Activated T-cell treated with anti-CD3 and anti-CD28 coated beads, Interleukin-2, amount 50 U/mL, for 72 hours (primary cell): ENCODE measurements at regions not wholly inside any gene's neighbourhood (a gene's known extent, or its start where the extent isn't known, plus 50 kb on each side); places are given as distances from the start of the nearest gene placed in this dataset.
"Not testable (repeated sequence)": the region's sequence is repeated elsewhere in the genome, so short reads cannot be mapped to it uniquely, and the experiment has no call there.

Experiments used
- ATAC-seq, 2 donors: fragments of 150-1000 bp; cut with Tn5 transposase; replicated peaks in 1 of 2; 2 replicates each; pipeline ENCODE4 v1.10.0; 2021; ENCODE audit warnings: moderate library complexity in 2 of 2, mild to moderate bottlenecking in 1 of 2
- DNase-seq, 2 donors: peaks; one replicate each; pipeline ENCODE4 v3.0.0; 2021 to 2022; ENCODE audit warnings: mixed read lengths in 1 of 2
- H3K27ac Mint-ChIP-seq: one replicate; pipeline ENCODE4 v1.8.0; 2022; ENCODE audit warnings: mild to moderate bottlenecking, moderate library complexity, mixed read lengths
- H3K27me3 Mint-ChIP-seq: one replicate; pipeline ENCODE4 v1.8.0; 2022; ENCODE audit warnings: low read depth, mixed read lengths
- H3K36me3 Mint-ChIP-seq, 2 donors: one replicate each; pipeline ENCODE4 v1.8.0; 2022; ENCODE audit warnings: mixed read lengths in 2 of 2, mild to moderate bottlenecking in 1 of 2; ENCODE audit not compliant: insufficient read depth in 2 of 2
- H3K4me1 Mint-ChIP-seq: one replicate; pipeline ENCODE4 v1.8.0; 2022; ENCODE audit warnings: low read depth, mixed read lengths
- H3K4me3 Mint-ChIP-seq, 2 donors: one replicate each; pipeline ENCODE4 v1.8.0; 2022; ENCODE audit warnings: mild to moderate bottlenecking in 2 of 2, mixed read lengths in 2 of 2, moderate library complexity in 2 of 2
- H3K9me3 Mint-ChIP-seq, 2 donors: one replicate each; pipeline ENCODE4 v1.8.0; 2022; ENCODE audit warnings: mixed read lengths in 2 of 2

- Mint-ChIP-seq H3K4me1 (no peaks in the 10 kb centered on the region), H3K9me3 (peaks cover 1 to 2% of the 10 kb centered on the region in 2 donors), H3K4me3 (no peak overlapping the region), H3K36me3 (no peaks in the 10 kb centered on the region), H3K27ac (no peak overlapping the region), H3K27me3 (no peaks in the 10 kb centered on the region)
- ATAC-seq: no peak
- DNase-seq: no peak
These were observed 119.5 kb upstream of the RIMBP3 start for GRCh38 chr22:18731075-18731666.

DNA sequence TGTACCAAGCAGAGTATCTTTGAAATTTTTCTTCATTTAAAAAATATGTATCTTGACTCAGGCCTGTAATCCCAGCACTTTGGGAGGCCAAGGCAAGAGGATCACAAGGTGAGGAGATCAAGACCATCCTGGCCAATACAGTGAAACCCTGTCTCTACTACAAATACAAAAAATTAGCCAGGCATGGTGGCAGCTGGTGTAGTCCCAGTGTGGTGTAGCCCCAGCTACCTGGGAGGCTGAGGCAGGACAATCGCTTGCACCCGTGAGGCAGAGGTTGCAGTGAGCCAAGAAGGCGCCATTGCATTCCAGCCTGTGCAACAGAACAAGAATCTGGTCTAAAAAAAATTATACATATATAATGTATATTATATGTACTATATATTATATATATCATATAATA lies 118.7 kb upstream of the RIMBP3 start:
- H3K4me3 Mint-ChIP-seq, H3K36me3 Mint-ChIP-seq, H3K4me1 Mint-ChIP-seq, H3K27ac Mint-ChIP-seq, H3K9me3 Mint-ChIP-seq, H3K27me3 Mint-ChIP-seq: not testable (repeated sequence)
- peak; percentile 12 to 65 for DNase-seq
- peak; percentile 75 to 90 for ATAC-seq
